SK-N-SH treated with all-trans-retinoic acid at 6 μM for 48 hours (cell line): ENCODE measurements at regions not wholly inside any gene's neighbourhood (a gene's known extent, or its start where the extent isn't known, plus 50 kb on each side); places are given as distances from the start of the nearest gene placed in this dataset.

Source experiments
- ARNTL ChIP-seq: fragments of 450-650 bp; formaldehyde crosslinking; IDR thresholded peaks from 2 replicates; pipeline ENCODE4 v1.5.0; 2020; ENCODE audit warnings: low read depth, mild to moderate bottlenecking, moderate library complexity, borderline replicate concordance
- BACH2 ChIP-seq: fragments of 250-450 bp; sonication (Bioruptor Pico); IDR thresholded peaks from 2 replicates; pipeline ENCODE4 v1.9.0; 2021; ENCODE audit warnings: mild to moderate bottlenecking, borderline replicate concordance
- CSDC2 ChIP-seq: fragments of 250-450 bp; sonication (Bioruptor Pico); IDR thresholded peaks from 2 replicates; pipeline ENCODE4 v1.5.0; 2020; ENCODE audit warnings: mild to moderate bottlenecking, moderate library complexity
- CSRNP3 ChIP-seq: fragments of 250-450 bp; sonication (Bioruptor Pico); IDR thresholded peaks from 2 replicates; pipeline ENCODE4 v1.5.1; 2021; ENCODE audit warnings: mild to moderate bottlenecking, moderate library complexity
- OSR1 ChIP-seq: fragments of 250-450 bp; sonication (Bioruptor Pico); IDR thresholded peaks from 2 replicates; pipeline ENCODE4 v1.8.0; 2022; ENCODE audit warnings: moderate library complexity, mild to moderate bottlenecking, inconsistent platforms
- PATZ1 ChIP-seq: fragments of 250-450 bp; sonication (Bioruptor Pico); IDR thresholded peaks from 2 replicates; pipeline ENCODE4 v1.8.0; 2020; ENCODE audit warnings: mild to moderate bottlenecking, moderate library complexity, borderline replicate concordance
- TOX ChIP-seq: fragments of 250-450 bp; sonication (Bioruptor Pico); IDR thresholded peaks from 2 replicates; pipeline ENCODE4 v1.8.0; 2021; ENCODE audit warnings: mild to moderate bottlenecking, moderate library complexity, borderline replicate concordance
- ZC3H10 ChIP-seq: fragments of 250-450 bp; sonication (Bioruptor Pico); IDR thresholded peaks from 2 replicates; pipeline ENCODE4 v1.5.1; 2021; ENCODE audit warnings: mild to moderate bottlenecking, moderate library complexity
- ZFP3 ChIP-seq: fragments of 250-450 bp; sonication (Bioruptor Pico); IDR thresholded peaks from 2 replicates; pipeline ENCODE4 v1.5.0; 2020; ENCODE audit warnings: mild to moderate bottlenecking, moderate library complexity
- ZNF8 ChIP-seq: fragments of 450-650 bp; formaldehyde crosslinking; IDR thresholded peaks from 2 replicates; pipeline ENCODE4 v1.5.0; 2020; ENCODE audit warnings: mild to moderate bottlenecking, moderate library complexity

- TF ChIP-seq CSDC2 (CRISPR knock-in tag): no peak
- TF ChIP-seq PATZ1 (CRISPR knock-in tag): no peak
- no peak for TF ChIP-seq OSR1 (CRISPR knock-in tag)
- no peak for TF ChIP-seq BACH2 (CRISPR knock-in tag)
- TF ChIP-seq ZC3H10: no peak
- no peak for TF ChIP-seq ZFP3
- TF ChIP-seq ARNTL (CRISPR knock-in tag): no peak
- no peak for TF ChIP-seq TOX (CRISPR knock-in tag)
- TF ChIP-seq CSRNP3 (CRISPR knock-in tag): no peak
- no peak for TF ChIP-seq ZNF8 (CRISPR knock-in tag)
These were observed 128.9 kb upstream of the DKK2 start for GRCh38 chr4:107164962-107165475.
